NCI-H1105 treated with DMSO at 0.1 percent for 48 hours (cell line): ENCODE measurements at regions not wholly inside any gene's neighbourhood (a gene's known extent, or its start where the extent isn't known, plus 50 kb on each side); places are given as distances from the start of the nearest gene placed in this dataset.

Experiments used
- DNase-seq: peaks from one replicate; lab custom pipeline; 2025; lab: John Stamatoyannopoulos, UW

GRCh38 chr2:216553482-216554240 lies 55.0 kb downstream of the RPL37A start:
- no peak for DNase-seq

GRCh38 chr2:216554286-216554685 lies 55.6 kb downstream of the RPL37A start:
- DNase-seq, result no peak

- DNase-seq, result no peak
These were observed 56.1 kb downstream of the RPL37A start for GRCh38 chr2:216554755-216555154.

- DNase-seq, result peak; percentile 21
These were observed 56.6 kb downstream of the RPL37A start for GRCh38 chr2:216555274-216555673.

- DNase-seq, result no peak
These were observed 57.6 kb downstream of the RPL37A start for GRCh38 chr2:216556202-216556601.

GRCh38 chr2:216557413-216557812 lies 58.8 kb downstream of the RPL37A start:
- no peak for DNase-seq

DNA sequence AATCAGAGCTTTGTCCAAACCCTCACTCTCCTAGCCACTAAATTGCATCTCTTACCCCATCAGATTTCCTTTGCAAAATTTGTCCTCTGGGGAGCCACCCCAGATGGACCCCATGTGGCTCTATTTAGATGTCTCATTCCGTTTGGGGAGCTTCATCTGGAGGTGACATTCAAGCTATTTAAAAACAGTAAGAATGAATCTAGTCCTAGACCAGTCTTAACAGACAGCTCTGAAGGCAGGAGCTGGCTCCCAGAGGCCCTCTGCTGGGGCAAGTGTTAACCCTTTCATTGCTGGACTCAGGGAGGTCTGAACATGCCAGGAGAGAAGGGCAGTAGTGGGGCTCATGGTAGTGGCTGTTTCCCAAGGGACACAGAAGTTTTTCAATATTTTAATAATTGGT lies 59.2 kb downstream of the RPL37A start:
- DNase-seq, result no peak

GRCh38 chr2:216559625-216560156 lies 61.0 kb downstream of the RPL37A start:
- DNase-seq, result no peak

GRCh38 chr2:216560838-216561270 lies 62.2 kb downstream of the RPL37A start:
- no peak for DNase-seq

- no peak for DNase-seq
These were observed 64.2 kb downstream of the RPL37A start for GRCh38 chr2:216562696-216563435.

DNA sequence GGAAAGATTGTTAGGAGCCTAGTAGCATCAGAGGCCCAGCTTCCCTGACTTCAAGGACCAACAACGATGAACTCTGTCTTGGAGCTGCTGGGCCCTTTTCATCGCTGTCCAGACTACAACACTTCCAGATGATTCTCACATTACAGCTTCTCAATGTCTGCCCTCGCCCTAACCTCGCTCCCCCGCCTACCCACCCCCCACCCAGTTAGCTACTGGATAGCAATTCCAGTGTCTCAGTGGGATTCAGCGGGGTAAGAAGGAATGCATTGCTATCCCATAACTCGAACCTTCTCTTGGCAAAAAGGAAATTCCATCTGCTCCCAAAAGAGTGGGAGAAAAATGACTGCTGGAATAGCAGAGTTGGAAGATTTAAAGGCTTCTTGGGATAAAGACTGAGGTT lies 65.0 kb downstream of the RPL37A start:
- DNase-seq, result no peak

GRCh38 chr2:216564611-216565010 lies 66.0 kb downstream of the RPL37A start:
- no peak for DNase-seq

GRCh38 chr2:216565956-216566355 lies 67.3 kb upstream of the IGFBP2 start:
- no peak for DNase-seq

DNA sequence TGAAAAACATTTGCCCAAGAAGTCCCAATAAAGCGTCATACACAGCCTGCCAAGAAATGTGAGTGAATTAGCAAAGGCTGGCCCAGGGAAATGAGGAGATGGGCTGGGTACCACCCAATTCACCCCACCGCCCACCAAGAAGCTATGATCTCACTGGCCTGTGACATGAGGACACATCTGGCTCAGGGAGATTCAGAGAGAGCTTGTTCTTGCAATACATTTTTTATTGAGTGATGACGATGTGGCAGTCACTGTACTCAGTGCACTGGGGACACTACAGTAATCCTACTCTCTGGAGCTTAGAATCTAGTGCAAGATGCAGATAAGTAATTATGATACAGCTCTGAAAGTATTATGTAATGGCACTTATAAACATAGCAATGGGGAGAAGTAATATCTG lies 64.6 kb upstream of the IGFBP2 start:
- DNase-seq, result no peak

DNA sequence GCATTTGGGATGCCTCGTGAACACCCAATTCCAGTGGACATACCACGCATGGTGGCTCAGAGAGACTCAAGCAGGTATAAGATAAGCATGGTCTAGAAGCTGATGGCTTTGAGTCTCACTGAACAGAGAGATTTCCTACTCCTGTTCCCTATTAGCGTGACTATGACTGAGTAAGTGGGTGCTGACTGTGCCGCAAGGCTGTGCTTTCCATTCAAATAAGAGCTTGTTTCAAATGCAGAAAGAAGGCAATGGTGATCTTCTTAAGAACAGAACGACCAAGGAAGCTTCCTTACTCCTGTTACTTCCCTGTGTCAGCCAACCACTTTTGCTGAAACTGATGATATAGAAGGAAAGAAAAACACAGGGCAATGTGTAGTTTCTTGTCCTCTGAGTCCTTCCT lies 63.5 kb upstream of the IGFBP2 start:
- DNase-seq, result no peak

DNA sequence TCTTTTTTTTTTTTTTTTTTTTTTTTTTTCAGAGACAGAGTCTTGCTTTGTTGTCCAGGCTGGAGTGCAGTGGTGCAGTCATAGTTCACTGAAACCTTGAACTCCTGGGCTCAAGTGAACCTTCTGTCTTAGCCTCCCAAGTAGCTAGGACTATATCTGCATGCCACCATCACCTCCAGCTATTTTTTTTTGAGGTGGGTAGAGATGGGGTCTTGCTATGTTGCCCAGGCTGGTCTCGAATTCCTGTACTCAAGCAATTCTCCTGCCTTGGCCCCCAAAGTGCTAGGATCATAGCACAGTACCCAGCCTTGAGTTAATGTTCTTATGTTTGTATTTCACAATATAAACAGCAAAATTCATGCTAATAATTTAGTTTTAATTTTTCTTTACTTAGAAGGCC lies 62.9 kb upstream of the IGFBP2 start:
- no peak for DNase-seq

DNA sequence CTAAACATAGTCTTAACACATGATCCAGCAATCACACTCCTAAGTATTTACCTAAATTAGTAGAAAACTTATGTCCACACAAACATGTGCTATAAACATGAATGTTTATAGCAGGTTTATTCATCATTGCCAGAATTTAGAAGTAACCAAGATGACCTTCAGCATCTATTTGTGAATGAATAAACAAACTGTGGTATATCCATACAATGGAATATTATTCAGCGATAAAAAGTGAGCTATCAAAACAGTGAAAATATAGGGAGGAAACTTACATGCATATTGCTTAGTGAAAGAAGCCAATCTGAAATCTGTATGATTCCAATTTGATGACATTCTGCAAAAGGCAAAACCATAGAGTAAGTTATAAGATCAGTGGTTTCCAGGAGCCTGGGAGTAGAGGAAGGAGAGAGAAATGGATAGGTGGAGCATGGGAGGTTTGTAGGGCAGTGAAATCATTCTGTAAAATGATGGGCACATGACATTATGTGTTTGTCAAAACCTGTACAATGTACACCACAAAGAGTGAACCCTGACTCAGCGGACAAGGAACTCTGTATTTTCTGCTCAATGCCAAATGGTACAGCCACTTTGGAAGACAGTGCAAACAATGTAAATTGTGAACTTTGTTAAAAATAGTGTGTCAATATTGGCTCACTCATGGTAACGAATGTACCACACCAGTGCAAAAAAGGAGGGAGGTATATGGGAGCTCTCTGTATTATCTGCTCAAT lies 61.9 kb upstream of the IGFBP2 start:
- no peak for DNase-seq

GRCh38 chr2:216571909-216572513 lies 61.2 kb upstream of the IGFBP2 start:
- no peak for DNase-seq

DNA sequence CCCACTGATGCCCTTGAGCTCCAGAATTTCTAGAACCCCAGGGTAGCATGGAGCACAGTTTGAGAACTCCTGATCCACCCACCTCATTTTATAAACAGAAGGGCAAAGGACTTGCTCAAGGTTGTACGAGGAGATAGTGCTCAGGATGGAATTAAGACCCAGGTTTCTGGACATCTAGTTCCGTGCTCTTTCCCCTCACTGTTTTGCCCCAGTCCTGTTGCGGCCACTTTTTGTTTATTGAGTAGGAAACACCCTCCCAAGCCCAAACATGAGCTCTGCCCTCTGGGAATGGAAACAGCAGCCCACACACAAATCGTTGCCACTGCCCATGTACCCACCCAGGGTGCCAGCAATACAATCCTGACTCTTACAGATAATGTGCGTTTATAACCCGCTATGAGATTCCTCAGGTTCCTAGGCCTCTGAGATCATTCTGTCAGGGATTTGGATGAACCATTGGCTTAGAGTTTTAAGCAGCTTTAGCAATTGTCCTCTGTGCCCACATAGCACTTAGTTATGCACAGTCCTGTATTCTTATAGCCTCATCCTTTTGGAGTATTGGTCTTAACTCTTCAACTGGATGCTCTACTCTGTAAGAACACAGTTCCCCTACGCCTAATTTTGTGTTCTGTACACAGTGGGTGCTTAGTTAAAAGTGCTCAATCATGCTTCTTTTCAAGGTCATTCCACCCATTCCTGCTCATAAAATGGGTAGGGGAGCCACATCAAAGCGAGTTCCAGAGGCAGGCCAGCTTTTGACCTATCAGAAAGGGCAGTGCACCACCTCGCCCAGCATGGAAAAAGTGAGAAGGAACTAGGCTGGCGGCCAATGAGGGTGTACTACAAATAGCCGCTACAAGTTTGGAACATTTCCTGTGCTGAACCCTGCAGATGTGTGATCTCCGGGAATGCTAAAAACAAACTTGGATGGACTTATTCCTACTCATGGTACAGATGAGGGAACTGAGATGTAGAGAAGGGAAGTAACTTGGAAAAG lies 60.3 kb upstream of the IGFBP2 start:
- DNase-seq, result no peak

DNA sequence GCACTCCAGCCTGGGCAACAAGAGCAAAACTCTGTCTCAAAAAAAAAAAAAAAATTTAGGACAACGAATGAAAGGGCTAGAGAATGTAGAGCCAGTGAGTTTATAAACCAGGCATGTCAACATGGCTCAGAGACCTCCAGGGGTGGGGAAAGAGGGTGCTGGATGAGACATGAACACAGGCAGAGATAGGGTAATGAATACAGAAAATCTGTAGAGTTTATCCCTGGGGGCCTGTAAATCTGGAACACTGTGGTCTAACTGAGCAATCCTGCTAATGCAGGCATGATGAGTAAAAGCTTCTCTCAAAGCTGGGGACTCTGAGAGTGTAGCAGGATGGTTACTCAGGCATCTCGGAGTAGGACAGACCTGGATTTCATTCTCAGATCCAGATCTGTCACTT lies 59.2 kb upstream of the IGFBP2 start:
- no peak for DNase-seq

GRCh38 chr2:216574586-216574985 lies 58.6 kb upstream of the IGFBP2 start:
- no peak for DNase-seq
